IPS-11a (cell line): ENCODE measurements at regions not wholly inside any gene's neighbourhood (a gene's known extent, or its start where the extent isn't known, plus 50 kb on each side); places are given as distances from the start of the nearest gene placed in this dataset.

Experiments used
- H3K4me3 ChIP-seq: one replicate; pipeline ENCODE4 v1.5.1; 2013; ENCODE audit warnings: low read depth, low read length, control low read depth

GRCh38 chr4:167290678-167291077, 56.4 kb upstream of the SPOCK3 start:
- no peak overlapping the region for H3K4me3 ChIP-seq

GRCh38 chr4:167308876-167309275, 74.6 kb upstream of the SPOCK3 start:
- H3K4me3 ChIP-seq, result no peak overlapping the region

- no peak overlapping the region for H3K4me3 ChIP-seq
Observed at GRCh38 chr4:167321299-167321698, 87.0 kb upstream of the SPOCK3 start.

- H3K4me3 ChIP-seq, result no peak overlapping the region
Observed at GRCh38 chr4:167339781-167340180, 105.5 kb upstream of the SPOCK3 start.

DNA sequence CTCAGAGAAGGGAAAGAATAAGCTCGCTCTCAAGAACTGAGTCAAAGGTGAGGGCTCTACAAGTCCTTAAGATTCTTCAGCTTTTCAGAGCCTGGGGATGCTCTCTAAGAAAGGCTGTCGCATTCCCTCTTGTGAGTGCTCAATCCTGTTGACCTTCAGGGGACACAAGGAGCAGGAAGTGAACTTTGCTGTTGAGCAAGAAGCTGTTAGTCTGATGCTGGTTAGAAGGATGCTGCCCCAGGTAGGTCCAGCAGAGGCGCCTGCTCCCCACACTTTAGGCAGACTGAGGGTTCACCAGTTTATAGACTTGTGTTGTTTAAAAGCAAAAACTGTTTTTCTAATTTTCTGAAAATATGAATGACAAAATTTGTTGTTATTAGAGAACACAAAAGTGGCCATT, 125.4 kb upstream of the SPOCK3 start:
- H3K4me3 ChIP-seq, result no peak overlapping the region

GRCh38 chr4:167379076-167379835, 145.0 kb upstream of the SPOCK3 start:
- H3K4me3 ChIP-seq, result no peak overlapping the region

GRCh38 chr4:167380964-167381363, 146.7 kb upstream of the SPOCK3 start:
- H3K4me3 ChIP-seq, result no peak overlapping the region

DNA sequence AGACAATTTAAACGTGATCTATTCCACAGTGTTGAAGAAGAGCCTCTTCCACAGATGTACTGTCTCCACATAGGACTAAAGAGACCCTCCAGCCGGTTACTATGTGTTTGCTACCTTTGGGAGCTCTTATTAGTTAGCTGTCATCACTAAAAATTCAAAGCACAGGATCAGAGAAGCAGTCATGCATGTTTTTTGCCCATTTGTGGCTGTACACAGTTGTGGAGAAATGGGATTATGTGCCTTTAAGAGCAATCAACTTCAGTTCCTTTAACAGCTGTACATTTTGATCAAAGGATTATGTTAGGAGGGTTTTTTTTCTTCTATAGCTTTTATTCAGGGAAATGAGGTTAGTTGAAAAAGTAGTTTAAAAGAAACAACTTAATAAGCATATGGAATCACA, 149.0 kb upstream of the SPOCK3 start:
- no peak overlapping the region for H3K4me3 ChIP-seq

- H3K4me3 ChIP-seq, result no peak overlapping the region
Observed at GRCh38 chr4:167397586-167397985, 163.3 kb upstream of the SPOCK3 start.

DNA sequence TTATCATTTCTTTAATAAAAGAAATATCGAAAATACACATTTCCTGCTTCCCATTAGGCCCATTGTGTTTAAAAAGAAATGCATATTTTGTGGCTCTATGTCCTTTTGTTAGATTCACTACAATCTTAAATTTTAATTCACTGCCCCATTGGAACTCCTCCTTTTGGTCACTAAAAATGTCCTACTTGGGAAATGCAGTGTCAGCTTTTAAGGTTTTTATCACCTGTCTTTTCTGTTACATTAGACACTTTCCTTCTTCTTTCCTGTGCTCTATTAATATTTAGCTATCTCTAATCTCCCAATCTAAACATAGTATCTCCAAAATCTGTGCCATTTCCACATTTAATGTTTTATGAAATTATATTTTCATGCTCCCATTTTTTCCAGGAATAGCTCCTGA, 164.9 kb upstream of the SPOCK3 start:
- no peak overlapping the region for H3K4me3 ChIP-seq

DNA sequence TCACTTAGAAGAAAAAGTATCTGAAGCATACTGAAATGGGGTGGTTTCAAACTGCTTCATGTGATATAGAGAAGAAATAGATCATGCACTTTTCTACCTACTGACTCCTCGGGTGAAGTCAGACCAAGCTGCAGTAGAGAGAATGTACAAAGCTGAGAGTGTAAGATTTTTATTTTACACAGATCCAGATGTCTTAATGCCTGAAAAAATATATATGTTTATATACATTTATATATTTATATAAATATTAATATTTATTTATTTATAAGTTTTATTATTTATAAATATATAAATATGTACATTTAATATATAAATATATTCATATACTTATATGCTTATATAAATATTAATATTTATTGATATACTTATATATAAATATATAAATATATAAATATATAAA, 171.9 kb upstream of the SPOCK3 start:
- H3K4me3 ChIP-seq, result no peak overlapping the region

- H3K4me3 ChIP-seq, result no peak overlapping the region
Observed at GRCh38 chr4:167415461-167415860, 181.2 kb upstream of the SPOCK3 start.

DNA sequence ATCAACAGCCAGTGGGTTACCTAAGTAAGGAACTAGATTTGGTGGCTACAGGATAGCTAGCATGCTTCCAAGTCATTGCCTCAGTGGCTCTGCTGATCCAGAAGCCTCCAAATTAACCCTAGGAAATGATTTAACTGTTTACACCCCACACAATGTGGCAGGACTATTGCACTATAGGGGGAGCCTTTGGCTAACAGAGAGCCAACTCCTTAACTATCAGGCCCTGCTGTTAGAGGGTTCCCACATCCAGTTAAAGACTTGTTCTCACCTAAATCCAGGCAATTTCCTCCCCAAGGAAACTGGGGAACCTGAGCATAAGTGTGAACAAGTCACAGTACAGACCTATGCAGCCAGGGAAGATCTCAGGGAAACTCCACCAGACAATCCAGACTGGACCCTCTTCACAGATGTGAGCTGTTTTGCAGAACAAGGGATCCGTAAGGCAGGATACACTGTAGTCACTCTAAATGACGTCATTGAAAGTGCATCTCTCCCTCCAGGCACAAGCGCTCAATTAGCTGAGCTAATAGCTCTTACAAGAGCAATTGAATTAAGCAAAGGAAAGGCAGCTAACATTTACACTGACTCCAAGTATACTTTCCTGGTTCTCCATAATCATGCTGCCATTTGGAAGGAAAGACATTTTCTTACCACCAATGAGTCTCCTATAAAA, 185.3 kb upstream of the SPOCK3 start:
- no peak overlapping the region for H3K4me3 ChIP-seq

GRCh38 chr4:167421201-167421600, 186.9 kb upstream of the SPOCK3 start:
- no peak overlapping the region for H3K4me3 ChIP-seq

DNA sequence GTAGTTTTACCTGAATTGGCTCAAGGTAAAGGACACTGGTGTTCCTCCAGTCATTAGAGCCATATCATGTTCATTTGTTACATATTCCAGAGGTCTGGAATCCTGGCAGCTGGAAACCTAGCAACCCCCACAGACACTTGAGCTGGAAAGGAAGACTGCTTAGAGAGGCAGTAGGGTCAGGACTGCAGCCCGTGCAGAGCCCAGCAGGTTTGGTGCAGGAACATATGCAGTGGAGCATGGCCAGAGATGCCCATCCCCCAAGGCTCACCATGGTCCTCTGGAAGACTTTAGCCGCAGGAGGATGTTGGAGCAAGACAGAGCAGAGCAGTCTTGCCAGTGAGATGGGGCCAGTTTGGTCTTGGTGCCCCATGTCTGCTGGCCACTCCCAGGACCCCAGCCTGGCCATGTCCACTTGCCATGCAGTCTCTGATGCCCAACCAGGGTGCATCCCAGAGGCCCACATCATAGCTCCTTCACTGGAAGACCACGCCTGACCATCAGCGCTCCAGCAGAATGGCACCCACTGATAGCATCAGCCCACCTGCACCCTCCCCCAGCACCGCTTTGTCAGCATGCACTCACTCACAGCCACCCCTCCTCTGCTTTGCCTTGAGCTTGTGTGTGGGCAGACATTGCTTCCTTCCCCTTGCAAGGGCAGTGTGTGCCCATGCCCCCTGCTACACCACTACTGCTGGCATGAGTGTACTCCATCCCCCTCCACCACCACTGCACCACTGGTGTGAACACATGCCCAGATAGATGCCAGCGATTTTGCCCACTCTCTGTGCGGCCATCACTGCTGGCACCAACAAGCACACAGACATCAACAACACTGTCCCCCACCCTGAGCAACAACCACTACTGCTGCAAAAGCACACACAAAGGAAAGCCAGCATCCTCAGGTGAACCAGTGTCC, 190.3 kb upstream of the SPOCK3 start:
- no peak overlapping the region for H3K4me3 ChIP-seq

DNA sequence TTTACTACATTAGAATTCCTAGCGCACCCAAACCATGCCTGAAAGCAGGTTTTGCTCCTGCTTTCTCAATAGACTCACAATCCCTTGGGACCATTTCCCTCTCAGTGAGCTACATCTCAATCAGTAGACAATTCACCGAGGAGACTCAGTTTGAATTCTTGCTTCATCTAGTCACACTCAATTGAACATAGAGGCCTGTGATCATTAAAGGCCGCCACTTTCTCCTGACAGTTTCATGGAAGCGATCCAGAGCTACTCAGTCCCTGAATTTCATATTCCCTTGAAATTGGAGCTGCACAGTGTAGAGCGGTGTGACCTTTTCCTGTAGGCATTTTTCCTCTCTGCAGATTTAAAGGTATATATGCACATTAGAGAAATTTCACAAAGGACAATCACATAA, 193.9 kb upstream of the SPOCK3 start:
- H3K4me3 ChIP-seq, result no peak overlapping the region

DNA sequence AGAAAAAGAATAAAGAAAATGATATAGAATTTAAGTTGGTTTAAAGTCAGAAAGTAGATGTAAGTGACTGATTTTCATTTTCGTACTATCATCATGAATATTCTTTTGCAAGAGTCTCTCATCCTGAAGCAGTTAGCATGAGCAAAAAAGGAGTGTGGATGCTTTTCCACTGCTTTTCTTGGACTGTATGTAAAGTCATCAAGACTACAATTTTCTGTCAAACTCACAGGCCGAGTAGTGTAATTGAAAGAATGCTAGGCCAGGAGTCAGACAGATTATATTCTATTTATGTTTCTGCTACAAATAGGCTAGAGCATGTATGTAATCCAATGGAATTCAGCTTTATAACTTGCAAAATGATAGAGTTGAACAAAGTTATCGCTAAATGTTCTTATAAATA, 197.1 kb upstream of the SPOCK3 start:
- no peak overlapping the region for H3K4me3 ChIP-seq

GRCh38 chr4:167435786-167436185, 201.5 kb upstream of the SPOCK3 start:
- no peak overlapping the region for H3K4me3 ChIP-seq

GRCh38 chr4:167443841-167444240, 209.5 kb upstream of the SPOCK3 start:
- H3K4me3 ChIP-seq, result no peak overlapping the region

GRCh38 chr4:167452922-167453430, 218.7 kb upstream of the SPOCK3 start:
- H3K4me3 ChIP-seq, result no peak overlapping the region

DNA sequence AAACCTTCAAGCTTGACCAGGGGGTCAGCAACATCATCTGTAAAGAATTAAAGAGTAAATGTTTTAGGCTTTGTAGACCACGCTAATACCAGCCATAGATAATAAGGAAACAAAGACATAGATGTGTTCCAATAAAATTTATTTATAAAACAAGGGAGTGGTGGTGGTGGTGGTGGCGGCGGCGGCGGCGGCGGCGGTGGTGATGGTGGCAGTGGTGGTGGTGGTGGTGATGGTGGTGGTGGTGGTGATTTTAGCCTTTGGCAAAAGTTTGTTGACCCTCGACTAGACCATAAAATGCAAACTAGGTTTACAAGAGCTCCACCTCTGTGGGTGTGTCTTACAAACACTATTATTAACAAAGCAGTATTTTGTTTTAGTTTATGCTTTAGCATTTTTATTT, 222.3 kb upstream of the SPOCK3 start:
- no peak overlapping the region for H3K4me3 ChIP-seq
